Karpas-422 (cell line): ENCODE measurements at regions not wholly inside any gene's neighbourhood (a gene's known extent, or its start where the extent isn't known, plus 50 kb on each side); places are given as distances from the start of the nearest gene placed in this dataset.

Experiments
- DNase-seq: peaks from one replicate; pipeline ENCODE4 v3.0.0-alpha.2; 2015
- H2AFZ ChIP-seq: fragments of 200-600 bp; sonication (generic); 2 replicates; pipeline ENCODE4 v1.6.1; 2014; ENCODE audit warnings: antibody characterized with exemption, low read length, mixed read lengths
- H3K27ac ChIP-seq: fragments of 200-600 bp; sonication (generic); 2 replicates; pipeline ENCODE4 v1.5.1; 2014; ENCODE audit warnings: mild to moderate bottlenecking, low read length, moderate library complexity
- H3K27me3 ChIP-seq: fragments of 200-600 bp; sonication (generic); 2 replicates; pipeline ENCODE4 v1.6.1; 2014; ENCODE audit warnings: low read length, mixed read lengths
- H3K36me3 ChIP-seq: fragments of 200-600 bp; sonication (generic); 2 replicates; pipeline ENCODE4 v1.6.1; 2014; ENCODE audit warnings: low read length, mixed read lengths; ENCODE audit not compliant: insufficient read depth
- H3K4me1 ChIP-seq: fragments of 200-600 bp; sonication (generic); 2 replicates; pipeline ENCODE4 v1.6.1; 2014; ENCODE audit warnings: mild to moderate bottlenecking, low read length, mixed read lengths
- H3K4me2 ChIP-seq: fragments of 200-600 bp; sonication (generic); 2 replicates; pipeline ENCODE4 v1.6.1; 2014; ENCODE audit warnings: low read length, low read depth, mild to moderate bottlenecking; ENCODE audit not compliant: poor library complexity, severe bottlenecking
- H3K4me3 ChIP-seq: fragments of 200-600 bp; sonication (generic); 2 replicates; pipeline ENCODE4 v1.5.1; 2014; ENCODE audit warnings: mild to moderate bottlenecking, antibody characterized with exemption, low read length, mixed read lengths
- H3K79me2 ChIP-seq: fragments of 200-600 bp; sonication (generic); 2 replicates; pipeline ENCODE4 v1.6.1; 2014; ENCODE audit warnings: mild to moderate bottlenecking, low read length, mixed read lengths
- H3K9ac ChIP-seq: fragments of 200-600 bp; sonication (generic); 2 replicates; pipeline ENCODE4 v1.6.0; 2014; ENCODE audit warnings: low read length
- H3K9me2 ChIP-seq: fragments of 200-600 bp; sonication (generic), shearing (Covaris generic); replicated peaks from 2 replicates; pipeline ENCODE4 v1.6.0; 2014; ENCODE audit warnings: mild to moderate bottlenecking, low read length, moderate library complexity; ENCODE audit not compliant: insufficient read depth
- H3K9me3 ChIP-seq: fragments of 300-700, 200-600 bp; sonication (generic); 2 replicates; pipeline ENCODE4 v1.6.1; 2014; ENCODE audit warnings: low read length, mixed read lengths
- H4K20me1 ChIP-seq: fragments of 200-600 bp; sonication (generic); 2 replicates; pipeline ENCODE4 v1.6.1; 2014; ENCODE audit warnings: mild to moderate bottlenecking, antibody characterized with exemption, low read length, low read depth; ENCODE audit not compliant: insufficient read depth

DNA sequence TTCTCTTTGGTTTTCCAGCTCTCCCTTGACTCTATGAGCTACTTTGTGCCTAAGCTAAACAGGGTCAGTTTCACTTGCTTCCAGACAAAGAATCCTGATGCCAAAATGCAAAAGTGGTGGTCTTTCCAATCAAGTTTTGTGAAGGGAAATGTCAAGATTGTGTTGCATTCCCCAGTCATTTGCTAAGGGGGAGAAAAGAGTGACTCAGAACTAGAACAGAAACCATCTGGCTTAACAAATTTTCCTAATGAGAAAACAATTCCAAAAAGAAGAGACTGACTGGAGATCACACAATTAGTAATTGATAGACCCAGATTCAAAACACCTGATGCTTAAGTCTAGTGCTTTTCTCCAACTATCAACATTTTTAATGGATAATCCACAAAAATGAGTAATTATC, 235.1 kb upstream of the DIO2 start:
- Histone ChIP-seq H3K4me2 (no peak overlapping the region), H3K4me1 (no peaks in the 10 kb centered on the region), H3K4me3 (no peak overlapping the region), H3K9me3 (peaks cover 10% of the 10 kb centered on the region), H3K9ac (no peak overlapping the region), H3K27me3 (no peaks in the 10 kb centered on the region), H3K9me2 (0 out of 2 replicates have a peak, but pooled peaks cover 5% of the 10 kb centered on the region), H3K79me2 (no peaks in the 10 kb centered on the region), H3K27ac (no peak overlapping the region), H4K20me1 (no peaks in the 10 kb centered on the region), H2AFZ (no peak overlapping the region), H3K36me3 (no peaks in the 10 kb centered on the region; the same call in 1 of the 2 replicates)
- DNase-seq, result no peak

DNA sequence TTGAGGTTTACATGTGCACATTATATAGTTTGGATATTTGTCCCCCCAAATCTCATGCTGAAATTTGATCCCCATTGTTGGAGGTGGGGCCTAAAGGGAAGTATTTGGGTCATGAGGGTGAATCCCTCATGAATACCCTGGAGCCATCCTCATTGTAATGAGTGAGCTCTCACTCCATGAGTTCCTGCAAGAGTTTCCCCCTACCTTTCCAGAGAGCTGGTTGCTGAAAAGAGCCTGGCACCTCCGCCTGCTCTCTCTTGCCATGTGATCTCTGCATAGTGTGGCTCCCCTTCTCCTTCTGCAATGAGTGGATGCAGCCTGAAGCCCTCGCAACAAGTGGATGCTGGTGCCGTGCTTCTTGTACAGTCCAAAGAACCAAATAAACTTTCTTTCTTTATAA, 234.3 kb upstream of the DIO2 start:
- Histone ChIP-seq H3K36me3 (no peaks in the 10 kb centered on the region; the same call in 1 of the 2 replicates), H4K20me1 (no peaks in the 10 kb centered on the region), H2AFZ (no peak overlapping the region), H3K9me2 (0 out of 2 replicates have a peak, but pooled peaks cover 5% of the 10 kb centered on the region), H3K27me3 (no peaks in the 10 kb centered on the region), H3K79me2 (no peaks in the 10 kb centered on the region), H3K4me2 (no peak overlapping the region), H3K27ac (no peak overlapping the region), H3K9me3 (peaks cover 3% of the 10 kb centered on the region; the same call in 1 of the 2 replicates), H3K4me1 (no peaks in the 10 kb centered on the region), H3K4me3 (no peak overlapping the region), H3K9ac (no peak overlapping the region)
- DNase-seq, result no peak

GRCh38 chr14:80434574-80435321, 223.4 kb upstream of the DIO2 start:
- Histone ChIP-seq H3K4me2 (no peak overlapping the region), H3K27me3 (no peaks in the 10 kb centered on the region; the same call in 1 of the 2 replicates), H4K20me1 (no peaks in the 10 kb centered on the region), H3K4me1 (no peaks in the 10 kb centered on the region), H3K27ac (no peak overlapping the region), H3K79me2 (no peaks in the 10 kb centered on the region), H3K9me2 (no peaks in the 10 kb centered on the region; the same call in 1 of the 2 replicates), H3K9me3 (no peaks in the 10 kb centered on the region), H3K4me3 (no peak overlapping the region), H3K9ac (no peak overlapping the region), H2AFZ (no peak overlapping the region), H3K36me3 (no peaks in the 10 kb centered on the region)
- no peak for DNase-seq

GRCh38 chr14:80433811-80434210, 222.5 kb upstream of the DIO2 start:
- no peak for DNase-seq
- Histone ChIP-seq H3K4me2 (no peak overlapping the region), H3K36me3 (no peaks in the 10 kb centered on the region), H4K20me1 (no peaks in the 10 kb centered on the region), H3K4me3 (no peak overlapping the region), H3K9me2 (no peaks in the 10 kb centered on the region; the same call in 1 of the 2 replicates), H3K9ac (no peak overlapping the region), H3K27me3 (no peaks in the 10 kb centered on the region; the same call in 1 of the 2 replicates), H3K9me3 (no peaks in the 10 kb centered on the region), H3K79me2 (no peaks in the 10 kb centered on the region), H3K4me1 (no peaks in the 10 kb centered on the region), H2AFZ (no peak overlapping the region), H3K27ac (no peak overlapping the region)

- no peaks in the 10 kb centered on the region; the same call in 1 of the 2 replicates for H3K27me3 ChIP-seq
- no peaks in the 10 kb centered on the region for H3K9me2 ChIP-seq
- no peaks in the 10 kb centered on the region for H4K20me1 ChIP-seq
- H3K4me3 ChIP-seq, result no peak overlapping the region
- H3K36me3 ChIP-seq, result no peaks in the 10 kb centered on the region
- H3K27ac ChIP-seq, result no peak overlapping the region
- no peak overlapping the region for H3K9ac ChIP-seq
- DNase-seq, result no peak
- no peak overlapping the region for H3K4me2 ChIP-seq
- no peaks in the 10 kb centered on the region for H3K79me2 ChIP-seq
- no peak overlapping the region for H2AFZ ChIP-seq
- H3K4me1 ChIP-seq, result no peaks in the 10 kb centered on the region
- H3K9me3 ChIP-seq, result no peaks in the 10 kb centered on the region
Measured at GRCh38 chr14:80428671-80429070, 217.4 kb upstream of the DIO2 start.

DNA sequence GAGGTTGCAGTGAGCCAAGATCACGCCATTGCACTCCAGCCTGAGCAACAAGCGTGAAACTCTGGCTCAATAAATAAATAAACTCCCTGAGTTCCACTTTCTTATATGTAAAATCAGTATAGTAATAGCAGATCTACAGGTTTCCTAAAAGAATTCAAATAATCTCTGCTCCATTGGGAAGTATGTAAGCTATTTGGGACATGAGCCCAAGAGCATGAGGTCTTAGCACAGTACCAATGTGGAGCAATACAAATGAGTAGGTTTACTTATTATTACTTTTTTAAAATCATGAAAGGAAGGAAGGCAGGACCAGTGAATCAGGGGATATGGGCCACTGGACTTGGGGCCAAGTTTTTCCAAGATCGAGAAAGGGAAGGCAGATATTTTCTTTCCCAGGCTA, 216.9 kb upstream of the DIO2 start:
- H3K4me2 ChIP-seq, result no peak overlapping the region
- no peaks in the 10 kb centered on the region for H3K4me1 ChIP-seq
- H3K9me3 ChIP-seq, result no peaks in the 10 kb centered on the region
- H3K27me3 ChIP-seq, result no peaks in the 10 kb centered on the region; the same call in 1 of the 2 replicates
- no peaks in the 10 kb centered on the region for H3K36me3 ChIP-seq
- H3K9me2 ChIP-seq, result no peaks in the 10 kb centered on the region
- H4K20me1 ChIP-seq, result no peaks in the 10 kb centered on the region
- no peak overlapping the region for H2AFZ ChIP-seq
- no peak for DNase-seq
- no peak overlapping the region for H3K27ac ChIP-seq
- H3K4me3 ChIP-seq, result no peak overlapping the region
- H3K79me2 ChIP-seq, result no peaks in the 10 kb centered on the region
- no peak overlapping the region for H3K9ac ChIP-seq

DNA sequence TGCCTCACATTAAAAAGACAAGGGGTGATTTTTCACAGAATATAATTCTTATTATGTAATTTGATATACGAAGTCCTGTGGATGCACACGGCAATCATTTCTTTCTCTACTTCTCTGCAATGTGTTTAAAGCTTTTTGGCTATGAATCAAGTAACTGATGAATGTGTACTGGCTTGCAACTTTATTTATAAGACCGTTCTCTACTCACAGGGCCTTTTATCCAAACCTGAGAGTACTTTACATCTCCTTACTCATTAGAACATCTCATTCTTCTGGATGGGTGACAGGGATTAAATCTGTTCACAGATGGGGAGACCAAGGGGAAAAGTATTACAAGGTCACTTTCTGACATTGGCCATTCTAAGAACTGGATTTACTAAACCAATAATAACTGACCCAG, 215.8 kb upstream of the DIO2 start:
- Histone ChIP-seq H2AFZ (no peak overlapping the region), H3K27ac (no peak overlapping the region), H3K36me3 (no peaks in the 10 kb centered on the region), H3K79me2 (no peaks in the 10 kb centered on the region), H3K4me1 (no peaks in the 10 kb centered on the region), H3K4me2 (no peak overlapping the region), H3K9me3 (no peaks in the 10 kb centered on the region), H3K9me2 (no peaks in the 10 kb centered on the region), H4K20me1 (no peaks in the 10 kb centered on the region), H3K4me3 (no peak overlapping the region), H3K9ac (no peak overlapping the region), H3K27me3 (no peaks in the 10 kb centered on the region; the same call in 1 of the 2 replicates)
- no peak for DNase-seq

- no peaks in the 10 kb centered on the region; the same call in 1 of the 2 replicates for H3K27me3 ChIP-seq
- no peaks in the 10 kb centered on the region for H3K36me3 ChIP-seq
- H3K4me3 ChIP-seq, result no peak overlapping the region
- no peaks in the 10 kb centered on the region for H3K4me1 ChIP-seq
- H3K4me2 ChIP-seq, result no peak overlapping the region
- H3K27ac ChIP-seq, result no peak overlapping the region
- no peak overlapping the region for H3K9ac ChIP-seq
- H4K20me1 ChIP-seq, result no peaks in the 10 kb centered on the region
- H3K79me2 ChIP-seq, result no peaks in the 10 kb centered on the region
- H3K9me2 ChIP-seq, result no peaks in the 10 kb centered on the region
- no peak overlapping the region for H2AFZ ChIP-seq
- no peak for DNase-seq
- no peaks in the 10 kb centered on the region for H3K9me3 ChIP-seq
Measured at GRCh38 chr14:80426683-80427082, 215.4 kb upstream of the DIO2 start.
